Tibial artery (tissue), 4 donors: ENCODE measurements at regions not wholly inside any gene's neighbourhood (a gene's known extent, or its start where the extent isn't known, plus 50 kb on each side); places are given as distances from the start of the nearest gene placed in this dataset.

ENCODE experiments used
- DNase-seq, 2 donors: peaks; one replicate each; pipeline ENCODE4 v3.0.0-alpha.2; 2019
- H3K27ac ChIP-seq, 2 donors: fragments of 200-600 bp; sonication (generic) in 1 of 2; 1 replicate in 1 of 2; 2 replicates in 1 of 2; pipeline ENCODE4 v1.5.1; 2018 to 2019; ENCODE audit warnings: mild to moderate bottlenecking in 1 of 2
- H3K27me3 ChIP-seq, 2 donors: fragments of 200-600 bp; sonication (generic) in 1 of 2; one replicate each; pipeline versions ENCODE4 v1.5.1 to v1.6.0; 2016 to 2019
- H3K36me3 ChIP-seq, 3 donors: fragments of 200-600 bp; sonication (generic) in 2 of 3; one replicate each; pipeline ENCODE4 v1.5.1; 2016 to 2019; ENCODE audit warnings: mild to moderate bottlenecking in 2 of 3
- H3K4me1 ChIP-seq, 4 donors: fragments of 200-600 bp; sonication (generic) in 2 of 4; 1 replicate in 3 of 4; 2 replicates in 1 of 4; pipeline ENCODE4 v1.5.1; 2016 to 2019
- H3K4me3 ChIP-seq, 2 donors: fragments of 200-600 bp; sonication (generic) in 1 of 2; 1 replicate in 1 of 2; 2 replicates in 1 of 2; pipeline ENCODE4 v1.5.1; 2018 to 2019; ENCODE audit warnings: mild to moderate bottlenecking in 2 of 2
- H3K9me3 ChIP-seq, 3 donors: fragments of 200-600 bp; sonication (generic) in 1 of 3; one replicate each; pipeline ENCODE4 v1.5.1; 2016 to 2019
- CTCF ChIP-seq, 2 experiments: fragments of 200-600 bp in 1 of 2; fragments of 450-650 bp in 1 of 2; IDR thresholded peaks; one replicate each; pipeline ENCODE4 v1.5.1; 2017 to 2019; ENCODE audit warnings: antibody characterized with exemption in 2 of 2, mild to moderate bottlenecking in 1 of 2, moderate library complexity in 1 of 2
- intact Hi-C: fragments of 100-400 bp; cut with DNase I; formaldehyde crosslinking; loops from one replicate; pipeline ENCODE4 v1.15.0; 2023; ENCODE audit warnings: low total_unique reads

- intact Hi-C loops: no loop called here
- Histone ChIP-seq H3K4me3 (no peak overlapping the region), H3K4me1 (no peaks in the 10 kb centered on the region), H3K27me3 (no peaks in the 10 kb centered on the region), H3K27ac (no peak overlapping the region), H3K36me3 (no peaks in the 10 kb centered on the region), H3K9me3 (no peaks in the 10 kb centered on the region)
- no peak for TF ChIP-seq CTCF (IDR thresholded peaks at IDR 0.05)
- no peak for DNase-seq
Observed at GRCh38 chr12:127431594-127431993, 835.4 kb upstream of the TMEM132C start.

GRCh38 chr12:127435439-127435838, 831.5 kb upstream of the TMEM132C start:
- TF ChIP-seq CTCF (IDR thresholded peaks at IDR 0.05): no peak
- no peaks in the 10 kb centered on the region for H3K27me3 ChIP-seq
- no peak overlapping the region for H3K27ac ChIP-seq
- H3K36me3 ChIP-seq: no peaks in the 10 kb centered on the region
- H3K4me1 ChIP-seq: no peaks in the 10 kb centered on the region
- intact Hi-C loops: no loop called here
- peaks cover 0 to 5% (median 0%) of the 10 kb centered on the region in 3 donors for H3K9me3 ChIP-seq
- H3K4me3 ChIP-seq: no peak overlapping the region
- no peak for DNase-seq

- H3K27ac ChIP-seq: no peak overlapping the region
- no peak for TF ChIP-seq CTCF (IDR thresholded peaks at IDR 0.05)
- H3K4me1 ChIP-seq: no peaks in the 10 kb centered on the region
- H3K9me3 ChIP-seq: peaks cover 0 to 5% (median 0%) of the 10 kb centered on the region in 3 donors
- no peak for DNase-seq
- H3K36me3 ChIP-seq: no peaks in the 10 kb centered on the region
- intact Hi-C loops: no loop called here
- no peaks in the 10 kb centered on the region for H3K27me3 ChIP-seq
- no peak overlapping the region for H3K4me3 ChIP-seq
Observed at GRCh38 chr12:127438512-127439244, 828.3 kb upstream of the TMEM132C start.

- Histone ChIP-seq H3K27ac (no peak overlapping the region), H3K27me3 (no peaks in the 10 kb centered on the region), H3K9me3 (no peaks in the 10 kb centered on the region), H3K4me3 (no peak overlapping the region), H3K36me3 (no peaks in the 10 kb centered on the region), H3K4me1 (no peaks in the 10 kb centered on the region)
- no peak for DNase-seq
- no peak for TF ChIP-seq CTCF (IDR thresholded peaks at IDR 0.05)
- intact Hi-C loops: no loop called here
Observed at GRCh38 chr12:127445581-127446139, 821.3 kb upstream of the TMEM132C start.

GRCh38 chr12:127448906-127449305, 818.1 kb upstream of the TMEM132C start:
- Histone ChIP-seq H3K27ac (no peak overlapping the region), H3K4me1 (peaks cover 0 to 2% (median 0%) of the 10 kb centered on the region in 4 donors), H3K9me3 (no peaks in the 10 kb centered on the region), H3K4me3 (no peak overlapping the region), H3K27me3 (no peaks in the 10 kb centered on the region), H3K36me3 (no peaks in the 10 kb centered on the region)
- TF ChIP-seq CTCF (IDR thresholded peaks at IDR 0.05): no peak
- intact Hi-C loops: no loop called here
- DNase-seq: no peak
